H9 (cell line): ENCODE measurements at regions not wholly inside any gene's neighbourhood (a gene's known extent, or its start where the extent isn't known, plus 50 kb on each side); places are given as distances from the start of the nearest gene placed in this dataset.

Source experiments
- DNase-seq: peaks from one replicate; pipeline ENCODE4 v3.0.0-alpha.2; 2017
- H2AFZ ChIP-seq: one replicate; pipeline ENCODE4 v1.6.1; 2013; ENCODE audit warnings: mild to moderate bottlenecking, low read length, control low read depth, moderate library complexity
- H2AK5ac ChIP-seq: 2 replicates; pipeline ENCODE4 v1.6.1; 2013; ENCODE audit warnings: low read length, control low read depth, mixed read lengths; ENCODE audit not compliant: insufficient read length
- H2BK120ac ChIP-seq: one replicate; pipeline ENCODE4 v1.6.1; 2013; ENCODE audit warnings: low read depth, mild to moderate bottlenecking, low read length, control low read depth, inconsistent platforms; ENCODE audit not compliant: poor library complexity, severe bottlenecking
- H2BK12ac ChIP-seq: 2 replicates; pipeline ENCODE4 v1.6.1; 2013; ENCODE audit warnings: low read length, control low read depth, mixed read lengths, low read depth; ENCODE audit not compliant: insufficient read length
- H2BK15ac ChIP-seq: 2 replicates; pipeline ENCODE4 v1.6.1; 2013; ENCODE audit warnings: low read depth, low read length, control low read depth
- H2BK20ac ChIP-seq: one replicate; pipeline ENCODE4 v1.6.1; 2013; ENCODE audit warnings: low read depth, mild to moderate bottlenecking, low read length, control low read depth, inconsistent platforms; ENCODE audit not compliant: poor library complexity, severe bottlenecking
- H2BK5ac ChIP-seq: 2 replicates; pipeline ENCODE4 v1.6.1; 2013; ENCODE audit warnings: low read length, control low read depth, mixed read lengths; ENCODE audit not compliant: insufficient read length
- H3K14ac ChIP-seq: 2 replicates; pipeline ENCODE4 v1.6.1; 2013; ENCODE audit warnings: low read length, control low read depth; ENCODE audit not compliant: insufficient read depth
- H3K18ac ChIP-seq: 2 replicates; pipeline ENCODE4 v1.6.1; 2013; ENCODE audit warnings: low read depth, mild to moderate bottlenecking, mixed read lengths, low read length, control low read depth; ENCODE audit not compliant: insufficient read length
- H3K23ac ChIP-seq: 2 replicates; pipeline ENCODE4 v1.6.1; 2013; ENCODE audit warnings: low read length, control low read depth, mixed read lengths, low read depth; ENCODE audit not compliant: insufficient read length
- H3K23me2 ChIP-seq: 2 replicates; pipeline ENCODE4 v1.6.1; 2013; ENCODE audit warnings: low read depth, mild to moderate bottlenecking, mixed read lengths, low read length, control low read depth; ENCODE audit not compliant: insufficient read length, poor library complexity, severe bottlenecking
- H3K27ac ChIP-seq: 2 replicates; pipeline ENCODE4 v1.5.1; 2013; ENCODE audit warnings: low read length, control low read depth, mixed read lengths, low read depth; ENCODE audit not compliant: insufficient read length
- H3K27me3 ChIP-seq: 2 replicates; pipeline ENCODE4 v1.6.1; 2013; ENCODE audit warnings: low read length, control low read depth, inconsistent platforms; ENCODE audit not compliant: insufficient read depth
- H3K4ac ChIP-seq: 2 replicates; pipeline ENCODE4 v1.6.1; 2013; ENCODE audit warnings: low read depth, mild to moderate bottlenecking, control low read depth, inconsistent platforms, low read length, moderate library complexity
- H3K4me1 ChIP-seq: 2 replicates; pipeline ENCODE4 v1.6.1; 2013; ENCODE audit warnings: low read length, control low read depth, inconsistent platforms; ENCODE audit not compliant: insufficient read depth
- H3K4me2 ChIP-seq: 2 replicates; pipeline ENCODE4 v1.6.1; 2013; ENCODE audit warnings: low read length, control low read depth, mixed read lengths; ENCODE audit not compliant: insufficient read length, insufficient read depth
- H3K56ac ChIP-seq: 2 replicates; pipeline ENCODE4 v1.6.1; 2013; ENCODE audit warnings: low read depth, mild to moderate bottlenecking, mixed read lengths, low read length, control low read depth; ENCODE audit not compliant: insufficient read length
- H3K79me1 ChIP-seq: 2 replicates; pipeline ENCODE4 v1.6.1; 2013; ENCODE audit warnings: low read depth, mild to moderate bottlenecking, moderate library complexity, low read length, control low read depth, inconsistent platforms; ENCODE audit not compliant: insufficient read depth, poor library complexity, severe bottlenecking
- H3K79me2 ChIP-seq: 2 replicates; pipeline ENCODE4 v1.6.1; 2013; ENCODE audit warnings: low read length, control low read depth, inconsistent platforms; ENCODE audit not compliant: insufficient read depth
- H3K9ac ChIP-seq: 2 replicates; pipeline ENCODE4 v1.6.1; 2013; ENCODE audit warnings: low read length, control low read depth, mixed read lengths; ENCODE audit not compliant: insufficient read length; ENCODE audit errors: extremely low read depth
- H3K9me3 ChIP-seq: one replicate; pipeline ENCODE4 v1.6.1; 2013; ENCODE audit warnings: low read depth, low read length, inconsistent platforms; ENCODE audit not compliant: control insufficient read depth
- H3T11ph ChIP-seq: one replicate; pipeline ENCODE4 v1.6.1; 2013; ENCODE audit warnings: mild to moderate bottlenecking, low read length, control low read depth, inconsistent platforms
- H4K20me1 ChIP-seq: one replicate; pipeline ENCODE4 v1.6.1; 2013; ENCODE audit not compliant: control insufficient read depth, insufficient read length, insufficient read depth
- H4K5ac ChIP-seq: 2 replicates; pipeline ENCODE4 v1.6.1; 2013; ENCODE audit warnings: low read depth, mild to moderate bottlenecking, mixed read lengths, low read length, control low read depth; ENCODE audit not compliant: insufficient read length
- H4K8ac ChIP-seq: replicated peaks from 2 replicates; pipeline ENCODE4 v1.6.1; 2013; ENCODE audit warnings: low read length, control low read depth, mixed read lengths, low read depth; ENCODE audit not compliant: insufficient read length
- H4K91ac ChIP-seq: 2 replicates; pipeline ENCODE4 v1.6.1; 2013; ENCODE audit warnings: low read depth, mild to moderate bottlenecking, moderate library complexity, mixed read lengths, low read length, control low read depth; ENCODE audit not compliant: insufficient read length
- H3K27ac Mint-ChIP-seq, 3 experiments: 2 replicates in 2 of 3; 3 replicates in 1 of 3; pipeline ENCODE4 v1.8.0; 2020 to 2021; ENCODE audit warnings: mixed read lengths in 3 of 3, mild to moderate bottlenecking in 1 of 3, moderate library complexity in 1 of 3
- H3K27me3 Mint-ChIP-seq: 2 replicates; pipeline ENCODE4 v1.8.0; 2021; ENCODE audit warnings: low read depth, mild to moderate bottlenecking, moderate library complexity, mixed read lengths
- H3K36me3 Mint-ChIP-seq, 3 experiments: 2 replicates in 2 of 3; 3 replicates in 1 of 3; pipeline ENCODE4 v1.8.0; 2020 to 2021; ENCODE audit warnings: low read depth in 3 of 3, mixed read lengths in 3 of 3; ENCODE audit not compliant: insufficient read depth in 1 of 3
- H3K4me1 Mint-ChIP-seq, 2 experiments: 2 replicates each; pipeline ENCODE4 v1.8.0; 2020; ENCODE audit warnings: mixed read lengths in 2 of 2
- H3K4me3 Mint-ChIP-seq, 2 experiments: 2 replicates in 1 of 2; 3 replicates in 1 of 2; pipeline ENCODE4 v1.8.0; 2020 to 2021; ENCODE audit warnings: mild to moderate bottlenecking in 2 of 2, mixed read lengths in 2 of 2, moderate library complexity in 1 of 2
- H3K9me3 Mint-ChIP-seq, 2 experiments: 2 replicates in 1 of 2; 3 replicates in 1 of 2; pipeline ENCODE4 v1.8.0; 2020; ENCODE audit warnings: mild to moderate bottlenecking in 2 of 2, mixed read lengths in 2 of 2, moderate library complexity in 1 of 2
- WGBS: extraction: QIAGEN DNeasy Blood & Tissue Kit; methylation state at CpG from one replicate; pipeline ENCODE4 v1.1.7; 2013; ENCODE audit warnings: missing lambda C conversion rate, low lambda C conversion rate, mixed read lengths; ENCODE audit not compliant: insufficient read length; ENCODE audit errors: extremely low coverage; 5-methylcytosine and 5-hydroxymethylcytosine counted together
- TF ChIP-seq, protein P1 (sequence below): fragments of 200-600 bp; sonication (generic); conservative IDR thresholded peaks from 3 replicates; pipeline ENCODE4 v1.8.0; 2021; ENCODE audit warnings: antibody characterized with exemption, mild to moderate bottlenecking

DNA sequence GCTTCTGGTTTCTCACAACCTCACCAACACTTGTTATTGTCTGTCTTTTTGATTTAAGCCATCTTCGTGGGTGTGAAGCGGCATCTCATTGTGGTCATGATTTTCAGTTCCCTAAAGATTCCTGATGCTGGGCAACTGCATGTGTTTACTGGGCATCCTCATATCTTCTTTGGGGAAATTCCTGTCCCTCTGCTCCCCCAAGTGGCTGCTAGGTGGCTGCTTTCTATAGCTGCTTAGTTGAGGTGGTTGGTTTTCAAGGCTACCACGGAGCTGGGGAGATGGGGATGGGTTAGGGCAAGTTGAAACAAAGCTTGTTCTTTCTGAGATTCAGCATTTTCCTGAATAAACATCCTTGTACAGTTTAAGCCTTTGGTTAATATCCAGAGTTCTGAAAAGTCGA, 403.9 kb upstream of the SULF2 start:
- TF ChIP-seq, protein P1, sequence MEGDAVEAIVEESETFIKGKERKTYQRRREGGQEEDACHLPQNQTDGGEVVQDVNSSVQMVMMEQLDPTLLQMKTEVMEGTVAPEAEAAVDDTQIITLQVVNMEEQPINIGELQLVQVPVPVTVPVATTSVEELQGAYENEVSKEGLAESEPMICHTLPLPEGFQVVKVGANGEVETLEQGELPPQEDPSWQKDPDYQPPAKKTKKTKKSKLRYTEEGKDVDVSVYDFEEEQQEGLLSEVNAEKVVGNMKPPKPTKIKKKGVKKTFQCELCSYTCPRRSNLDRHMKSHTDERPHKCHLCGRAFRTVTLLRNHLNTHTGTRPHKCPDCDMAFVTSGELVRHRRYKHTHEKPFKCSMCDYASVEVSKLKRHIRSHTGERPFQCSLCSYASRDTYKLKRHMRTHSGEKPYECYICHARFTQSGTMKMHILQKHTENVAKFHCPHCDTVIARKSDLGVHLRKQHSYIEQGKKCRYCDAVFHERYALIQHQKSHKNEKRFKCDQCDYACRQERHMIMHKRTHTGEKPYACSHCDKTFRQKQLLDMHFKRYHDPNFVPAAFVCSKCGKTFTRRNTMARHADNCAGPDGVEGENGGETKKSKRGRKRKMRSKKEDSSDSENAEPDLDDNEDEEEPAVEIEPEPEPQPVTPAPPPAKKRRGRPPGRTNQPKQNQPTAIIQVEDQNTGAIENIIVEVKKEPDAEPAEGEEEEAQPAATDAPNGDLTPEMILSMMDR: peak; percentile 60
- Histone ChIP-seq H3T11ph (no peak overlapping the region), H2BK15ac (no peak overlapping the region), H3K4me2 (no peak overlapping the region), H2BK20ac (no peak overlapping the region), H3K4ac (no peak overlapping the region), H2BK120ac (no peak overlapping the region), H3K23me2 (no peaks in the 10 kb centered on the region), H3K14ac (no peak overlapping the region), H3K4me1 (no peaks in the 10 kb centered on the region; the same call in 1 of the 2 replicates), H4K8ac (no peak overlapping the region), H3K9me3 (no peaks in the 10 kb centered on the region), H3K27me3 (no peaks in the 10 kb centered on the region), H4K5ac (no peak overlapping the region), H2BK12ac (no peak overlapping the region), H2AK5ac (no peak overlapping the region), H4K91ac (no peak overlapping the region), H3K18ac (no peak overlapping the region), H3K23ac (no peak overlapping the region), H3K79me1 (no peaks in the 10 kb centered on the region), H2AFZ (no peak overlapping the region), H3K27ac (no peak overlapping the region), H2BK5ac (no peak overlapping the region), H3K79me2 (no peaks in the 10 kb centered on the region), H4K20me1 (no peaks in the 10 kb centered on the region), H3K9ac (no peak overlapping the region), H3K56ac (no peak overlapping the region)
- no CpG with 5 or more reads among the region's 4 CpGs for WGBS
- Mint-ChIP-seq H3K4me1 (peaks cover 21 to 34% of the 10 kb centered on the region in 2 experiments), H3K27ac (0 out of 7 replicates have a peak overlapping the region, but pooled peaks of 1 of the 3 experiments have one; percentile 30), H3K27me3 (peaks cover 4% of the 10 kb centered on the region), H3K36me3 (peaks cover 0 to 2% (median 0%) of the 10 kb centered on the region in 3 experiments; a peak in 2 of 7 replicates), H3K9me3 (no peaks in the 10 kb centered on the region; a peak in 1 of 5 replicates), H3K4me3 (no peak overlapping the region)
- DNase-seq: peak; percentile 49
